ENCODE measurements at regions not wholly inside any gene's neighbourhood (a gene's known extent, or its start where the extent isn't known, plus 50 kb on each side); places are given as distances from the start of the nearest gene placed in this dataset.

GRCh38 chr3:59256230-59256629 is 206.4 kb upstream of the CFAP20DC start:
- Histone ChIP-seq H3K4me3 (no peak overlapping the region), H3K9me3 (no peaks in the 10 kb centered on the region), H3K4me1 (ENCODE audit: insufficient read depth) (no peaks in the 10 kb centered on the region), H3K27ac (no peak overlapping the region), H3K27me3 (no peaks in the 10 kb centered on the region), H3K36me3 (no peaks in the 10 kb centered on the region)
- intact Hi-C loops (cut with DNase I), result no loop called here
- no peak for DNase-seq
- no peak for TF ChIP-seq EP300 (IDR thresholded peaks at IDR 0.05)
- no peak for TF ChIP-seq CTCF (IDR thresholded peaks at IDR 0.05)
- no peak for TF ChIP-seq POLR2A (IDR thresholded peaks at IDR 0.05)
- WGBS, 3 donors, result 67 to 86% (median 67%) methylated on average over 1 of the region's 1 CpG

DNA sequence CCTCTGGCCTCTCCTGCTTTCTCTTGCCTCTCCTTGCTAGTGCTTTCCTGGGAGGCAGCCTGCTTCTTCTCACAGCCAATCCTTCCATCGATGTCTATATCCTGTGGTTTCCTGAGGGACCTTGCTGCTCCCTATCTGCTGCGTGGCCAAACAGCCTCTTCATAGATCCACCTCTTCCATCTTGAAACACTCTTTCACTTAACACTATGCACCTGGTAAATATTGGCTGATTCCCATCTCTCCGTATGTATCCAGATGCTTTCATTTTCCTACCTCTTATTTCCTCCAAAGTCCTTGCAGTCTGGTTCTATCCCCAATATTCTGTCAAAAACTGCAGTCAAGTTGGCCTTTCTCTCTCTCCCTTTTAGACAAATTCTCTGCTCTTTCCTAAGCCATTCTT is 205.2 kb upstream of the CFAP20DC start:
- no peak for DNase-seq
- Histone ChIP-seq H3K36me3 (no peaks in the 10 kb centered on the region), H3K4me3 (no peak overlapping the region), H3K27me3 (no peaks in the 10 kb centered on the region), H3K4me1 (ENCODE audit: insufficient read depth) (no peaks in the 10 kb centered on the region), H3K27ac (no peak overlapping the region), H3K9me3 (no peaks in the 10 kb centered on the region)
- intact Hi-C loops (cut with DNase I), result no loop called here
- WGBS, 3 donors, result 46 to 63% (median 55%) methylated on average over 3 of the region's 3 CpGs
- TF ChIP-seq POLR2A (IDR thresholded peaks at IDR 0.05), result no peak
- no peak for TF ChIP-seq EP300 (IDR thresholded peaks at IDR 0.05)
- no peak for TF ChIP-seq CTCF (IDR thresholded peaks at IDR 0.05)

DNA sequence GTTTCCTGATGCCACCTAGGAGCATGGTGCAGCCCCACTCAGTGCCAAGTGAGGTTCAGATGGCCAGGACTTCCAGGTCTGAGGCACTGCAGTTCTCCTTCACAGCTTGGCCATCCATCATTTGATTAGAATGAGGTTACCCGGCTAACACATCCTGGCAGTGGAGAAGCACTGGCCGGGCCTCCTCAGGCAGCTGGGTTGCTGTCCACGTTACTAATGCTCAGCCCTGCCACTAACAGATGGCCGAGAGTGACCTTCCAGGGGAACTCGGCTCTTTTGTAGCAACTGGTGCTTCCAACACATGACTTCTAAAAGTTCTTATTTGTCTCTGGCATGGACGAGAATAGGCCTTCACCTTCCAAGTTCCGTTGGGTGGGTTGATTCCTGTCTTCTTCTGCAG is 204.6 kb upstream of the CFAP20DC start:
- intact Hi-C loops (cut with DNase I), result no loop called here
- TF ChIP-seq CTCF (IDR thresholded peaks at IDR 0.05), result no peak
- no peak for TF ChIP-seq POLR2A (IDR thresholded peaks at IDR 0.05)
- TF ChIP-seq EP300 (IDR thresholded peaks at IDR 0.05), result no peak
- H3K27ac ChIP-seq, result no peak overlapping the region
- 63 to 71% (median 70%) methylated on average over 7 of the region's 7 CpGs for WGBS, 3 donors
- H3K27me3 ChIP-seq, result no peaks in the 10 kb centered on the region
- no peaks in the 10 kb centered on the region for H3K36me3 ChIP-seq
- DNase-seq, result no peak
- no peaks in the 10 kb centered on the region for H3K9me3 ChIP-seq
- no peaks in the 10 kb centered on the region for H3K4me1 ChIP-seq (ENCODE audit: insufficient read depth)
- no peak overlapping the region for H3K4me3 ChIP-seq

- Histone ChIP-seq H3K27ac (no peak overlapping the region), H3K27me3 (no peaks in the 10 kb centered on the region), H3K4me3 (no peak overlapping the region), H3K36me3 (no peaks in the 10 kb centered on the region), H3K4me1 (ENCODE audit: insufficient read depth) (no peaks in the 10 kb centered on the region), H3K9me3 (no peaks in the 10 kb centered on the region)
- intact Hi-C loops (cut with DNase I), result no loop called here
- 73 to 88% (median 73%) methylated on average over 2 of the region's 2 CpGs for WGBS, 3 donors
- TF ChIP-seq POLR2A (IDR thresholded peaks at IDR 0.05) (no peak), EP300 (IDR thresholded peaks at IDR 0.05) (no peak), CTCF (IDR thresholded peaks at IDR 0.05) (no peak)
- no peak for DNase-seq
Observed at GRCh38 chr3:59253523-59253922, 203.7 kb upstream of the CFAP20DC start.

DNA sequence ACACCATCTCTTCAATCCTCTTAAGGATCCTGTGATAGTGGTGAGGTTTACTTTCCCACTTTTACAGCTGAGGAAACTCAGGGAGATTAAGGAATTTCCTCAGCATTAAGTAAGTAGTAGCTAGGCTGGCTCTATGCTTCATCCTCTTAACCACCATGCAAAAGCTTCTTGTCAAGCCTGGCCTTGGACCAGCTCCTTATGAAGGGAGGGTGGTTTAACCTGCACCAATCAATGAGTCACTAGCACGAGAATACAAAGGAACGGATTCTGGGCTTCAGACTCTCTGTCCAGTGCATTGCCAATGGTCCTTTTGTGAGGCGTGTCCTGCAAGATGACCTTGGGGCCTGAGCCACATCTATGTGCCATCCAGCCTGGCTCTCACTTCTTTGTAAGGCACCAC is 202.0 kb upstream of the CFAP20DC start:
- H3K9me3 ChIP-seq, result no peaks in the 10 kb centered on the region
- H3K27ac ChIP-seq, result no peak overlapping the region
- intact Hi-C loops (cut with DNase I), result no loop called here
- no peak for DNase-seq
- no peak for TF ChIP-seq CTCF (IDR thresholded peaks at IDR 0.05)
- TF ChIP-seq POLR2A (IDR thresholded peaks at IDR 0.05), result no peak
- no peak for TF ChIP-seq EP300 (IDR thresholded peaks at IDR 0.05)
- H3K27me3 ChIP-seq, result no peaks in the 10 kb centered on the region
- no peak overlapping the region for H3K4me3 ChIP-seq
- no peaks in the 10 kb centered on the region for H3K4me1 ChIP-seq (ENCODE audit: insufficient read depth)
- no peaks in the 10 kb centered on the region for H3K36me3 ChIP-seq
- 75 to 85% (median 80%) methylated on average over 3 of the region's 3 CpGs for WGBS, 3 donors
